T-helper 17 cell (primary cell): ENCODE measurements at regions not wholly inside any gene's neighbourhood (a gene's known extent, or its start where the extent isn't known, plus 50 kb on each side); places are given as distances from the start of the nearest gene placed in this dataset.

Source experiments
- ATAC-seq: fragments of 150-1000 bp; cut with Tn5 transposase; 2 replicates; pipeline ENCODE4 v1.10.0; 2021; ENCODE audit warnings: mild to moderate bottlenecking, moderate library complexity
- DNase-seq, 3 donors: peaks; one replicate each; pipeline versions ENCODE4 v3.0.0 to v3.0.0-alpha.2; 2020 to 2021
- H3K9me3 ChIP-seq: one replicate; pipeline ENCODE4 v1.7.0; 2013; ENCODE audit warnings: low read length, mild to moderate bottlenecking; ENCODE audit not compliant: control insufficient read depth, poor library complexity, severe bottlenecking
- H3K27ac Mint-ChIP-seq: one replicate; pipeline ENCODE4 v1.8.0; 2022; ENCODE audit warnings: mild to moderate bottlenecking, moderate library complexity, mixed read lengths
- H3K27me3 Mint-ChIP-seq: one replicate; pipeline ENCODE4 v1.8.0; 2022; ENCODE audit warnings: mixed read lengths
- H3K36me3 Mint-ChIP-seq: one replicate; pipeline ENCODE4 v1.8.0; 2022; ENCODE audit warnings: low read depth, mixed read lengths
- H3K4me1 Mint-ChIP-seq: one replicate; pipeline ENCODE4 v1.8.0; 2022; ENCODE audit warnings: mild to moderate bottlenecking, mixed read lengths
- H3K4me3 Mint-ChIP-seq: one replicate; pipeline ENCODE4 v1.8.0; 2022; ENCODE audit warnings: mild to moderate bottlenecking, moderate library complexity, mixed read lengths

GRCh38 chr2:7900593-7900992 lies 781.3 kb upstream of the ID2 start:
- H3K9me3 ChIP-seq, result no peaks in the 10 kb centered on the region
- DNase-seq (no peak), ATAC-seq (no peak)
- Mint-ChIP-seq H3K27ac (no peak overlapping the region), H3K36me3 (peaks cover 7% of the 10 kb centered on the region), H3K27me3 (peaks cover 23% of the 10 kb centered on the region), H3K4me3 (no peak overlapping the region), H3K4me1 (peaks cover 11% of the 10 kb centered on the region)

GRCh38 chr2:7902251-7902765 lies 779.5 kb upstream of the ID2 start:
- ATAC-seq, result no peak
- Mint-ChIP-seq H3K36me3 (peaks cover 7% of the 10 kb centered on the region), H3K4me1 (peaks cover 13% of the 10 kb centered on the region), H3K4me3 (no peak overlapping the region), H3K27me3 (peaks cover 20% of the 10 kb centered on the region), H3K27ac (no peak overlapping the region)
- DNase-seq, result no peak
- no peaks in the 10 kb centered on the region for H3K9me3 ChIP-seq

- DNase-seq, result no peak
- Mint-ChIP-seq H3K27ac (no peak overlapping the region), H3K4me3 (no peak overlapping the region), H3K4me1 (peaks cover 9% of the 10 kb centered on the region), H3K36me3 (peaks cover 4% of the 10 kb centered on the region), H3K27me3 (peaks cover 17% of the 10 kb centered on the region)
- ATAC-seq, result no peak
- no peaks in the 10 kb centered on the region for H3K9me3 ChIP-seq
Observed at GRCh38 chr2:7904319-7904718, 777.5 kb upstream of the ID2 start.

GRCh38 chr2:7905756-7906155 lies 776.1 kb upstream of the ID2 start:
- no peak overlapping the region for H3K27ac Mint-ChIP-seq
- ATAC-seq, result no peak

GRCh38 chr2:7906431-7906830 lies 775.4 kb upstream of the ID2 start:
- DNase-seq (no peak), ATAC-seq (no peak)
- H3K9me3 ChIP-seq, result no peaks in the 10 kb centered on the region
- peaks cover 4% of the 10 kb centered on the region for H3K36me3 Mint-ChIP-seq
- H3K4me3 Mint-ChIP-seq, result no peak overlapping the region
- H3K27ac Mint-ChIP-seq, result no peak overlapping the region
- H3K27me3 Mint-ChIP-seq, result peaks cover 12% of the 10 kb centered on the region
- peaks cover 2% of the 10 kb centered on the region for H3K4me1 Mint-ChIP-seq

More at GRCh38 chr2:7905756-7906155, 776.1 kb upstream of the ID2 start:
- Mint-ChIP-seq H3K27me3 (peaks cover 12% of the 10 kb centered on the region), H3K36me3 (peaks cover 4% of the 10 kb centered on the region), H3K4me3 (no peak overlapping the region), H3K4me1 (peaks cover 2% of the 10 kb centered on the region)
- DNase-seq, result no peak
- no peaks in the 10 kb centered on the region for H3K9me3 ChIP-seq

GRCh38 chr2:7907041-7907440 lies 774.8 kb upstream of the ID2 start:
- Mint-ChIP-seq H3K27ac (no peak overlapping the region), H3K4me1 (peaks cover 2% of the 10 kb centered on the region), H3K36me3 (peaks cover 4% of the 10 kb centered on the region), H3K27me3 (peaks cover 12% of the 10 kb centered on the region), H3K4me3 (no peak overlapping the region)
- no peaks in the 10 kb centered on the region for H3K9me3 ChIP-seq
- no peak for DNase-seq
- ATAC-seq, result no peak

- Mint-ChIP-seq H3K4me1 (no peaks in the 10 kb centered on the region), H3K4me3 (no peak overlapping the region), H3K36me3 (no peaks in the 10 kb centered on the region), H3K27me3 (no peaks in the 10 kb centered on the region), H3K27ac (no peak overlapping the region)
- no peaks in the 10 kb centered on the region for H3K9me3 ChIP-seq
- DNase-seq (no peak), ATAC-seq (no peak)
Observed at GRCh38 chr2:7910752-7911151, 771.1 kb upstream of the ID2 start.

GRCh38 chr2:7911196-7911595 lies 770.7 kb upstream of the ID2 start:
- DNase-seq (no peak), ATAC-seq (no peak)
- H3K4me1 Mint-ChIP-seq, result no peaks in the 10 kb centered on the region
- no peaks in the 10 kb centered on the region for H3K27me3 Mint-ChIP-seq
- no peaks in the 10 kb centered on the region for H3K9me3 ChIP-seq
- no peaks in the 10 kb centered on the region for H3K36me3 Mint-ChIP-seq
- H3K27ac Mint-ChIP-seq, result no peak overlapping the region
- no peak overlapping the region for H3K4me3 Mint-ChIP-seq

GRCh38 chr2:7913974-7914373 lies 767.9 kb upstream of the ID2 start:
- DNase-seq (no peak), ATAC-seq (no peak)
- H3K4me1 Mint-ChIP-seq, result no peaks in the 10 kb centered on the region
- no peaks in the 10 kb centered on the region for H3K9me3 ChIP-seq
- H3K27me3 Mint-ChIP-seq, result no peaks in the 10 kb centered on the region
- H3K27ac Mint-ChIP-seq, result no peak overlapping the region
- H3K36me3 Mint-ChIP-seq, result no peaks in the 10 kb centered on the region
- no peak overlapping the region for H3K4me3 Mint-ChIP-seq

- DNase-seq (no peak), ATAC-seq (no peak)
- no peak overlapping the region for H3K4me3 Mint-ChIP-seq
- H3K27me3 Mint-ChIP-seq, result no peaks in the 10 kb centered on the region
- no peak overlapping the region for H3K27ac Mint-ChIP-seq
- H3K36me3 Mint-ChIP-seq, result no peaks in the 10 kb centered on the region
- H3K9me3 ChIP-seq, result no peaks in the 10 kb centered on the region
- no peaks in the 10 kb centered on the region for H3K4me1 Mint-ChIP-seq
Observed at GRCh38 chr2:7915302-7916091, 766.4 kb upstream of the ID2 start.

- Mint-ChIP-seq H3K27ac (no peak overlapping the region), H3K36me3 (no peaks in the 10 kb centered on the region), H3K27me3 (no peaks in the 10 kb centered on the region), H3K4me1 (no peaks in the 10 kb centered on the region), H3K4me3 (no peak overlapping the region)
- no peak for DNase-seq
- ATAC-seq, result no peak
- no peaks in the 10 kb centered on the region for H3K9me3 ChIP-seq
Observed at GRCh38 chr2:7916670-7917069, 765.2 kb upstream of the ID2 start.

- H3K9me3 ChIP-seq, result no peaks in the 10 kb centered on the region
- Mint-ChIP-seq H3K4me1 (no peaks in the 10 kb centered on the region), H3K27ac (no peak overlapping the region), H3K36me3 (no peaks in the 10 kb centered on the region), H3K4me3 (no peak overlapping the region), H3K27me3 (no peaks in the 10 kb centered on the region)
- ATAC-seq, result no peak
- DNase-seq, result no peak
Observed at GRCh38 chr2:7919510-7919909, 762.3 kb upstream of the ID2 start.

GRCh38 chr2:7924023-7924762 lies 757.7 kb upstream of the ID2 start:
- ATAC-seq, result no peak
- H3K27me3 Mint-ChIP-seq, result peaks cover 2% of the 10 kb centered on the region
- no peaks in the 10 kb centered on the region for H3K4me1 Mint-ChIP-seq
- H3K9me3 ChIP-seq, result no peaks in the 10 kb centered on the region
- no peaks in the 10 kb centered on the region for H3K36me3 Mint-ChIP-seq
- no peak overlapping the region for H3K27ac Mint-ChIP-seq
- no peak overlapping the region for H3K4me3 Mint-ChIP-seq
- DNase-seq, result no peak
